ENCODE measurements at regions not wholly inside any gene's neighbourhood (a gene's known extent, or its start where the extent isn't known, plus 50 kb on each side); places are given as distances from the start of the nearest gene placed in this dataset.

DNA sequence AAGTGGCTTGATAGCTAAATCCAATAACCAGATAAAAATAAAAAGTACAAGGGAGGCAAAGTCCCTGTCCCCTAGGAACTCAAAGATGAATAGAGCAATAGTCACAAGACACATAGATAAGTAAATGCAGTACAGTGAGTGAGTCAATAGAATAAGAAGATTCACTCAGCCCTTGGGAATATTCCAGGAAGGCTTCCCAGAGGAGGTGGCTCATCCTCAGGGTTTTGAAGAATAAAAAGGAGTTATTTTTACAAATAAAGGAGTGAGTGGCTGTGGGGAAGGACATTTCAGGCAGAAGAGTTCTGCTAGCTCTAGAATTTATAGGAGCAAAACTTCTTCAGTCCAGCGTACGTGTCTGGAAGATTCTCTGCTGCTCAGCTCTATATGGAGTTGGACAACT lies 177.4 kb upstream of the SDK2 start:
- TF ChIP-seq, protein P1, sequence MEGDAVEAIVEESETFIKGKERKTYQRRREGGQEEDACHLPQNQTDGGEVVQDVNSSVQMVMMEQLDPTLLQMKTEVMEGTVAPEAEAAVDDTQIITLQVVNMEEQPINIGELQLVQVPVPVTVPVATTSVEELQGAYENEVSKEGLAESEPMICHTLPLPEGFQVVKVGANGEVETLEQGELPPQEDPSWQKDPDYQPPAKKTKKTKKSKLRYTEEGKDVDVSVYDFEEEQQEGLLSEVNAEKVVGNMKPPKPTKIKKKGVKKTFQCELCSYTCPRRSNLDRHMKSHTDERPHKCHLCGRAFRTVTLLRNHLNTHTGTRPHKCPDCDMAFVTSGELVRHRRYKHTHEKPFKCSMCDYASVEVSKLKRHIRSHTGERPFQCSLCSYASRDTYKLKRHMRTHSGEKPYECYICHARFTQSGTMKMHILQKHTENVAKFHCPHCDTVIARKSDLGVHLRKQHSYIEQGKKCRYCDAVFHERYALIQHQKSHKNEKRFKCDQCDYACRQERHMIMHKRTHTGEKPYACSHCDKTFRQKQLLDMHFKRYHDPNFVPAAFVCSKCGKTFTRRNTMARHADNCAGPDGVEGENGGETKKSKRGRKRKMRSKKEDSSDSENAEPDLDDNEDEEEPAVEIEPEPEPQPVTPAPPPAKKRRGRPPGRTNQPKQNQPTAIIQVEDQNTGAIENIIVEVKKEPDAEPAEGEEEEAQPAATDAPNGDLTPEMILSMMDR (IDR thresholded peaks at IDR 0.05; ENCODE audit: insufficient read depth, low read depth, low read length): no peak
- no peak overlapping the region for H3K4me3 ChIP-seq (ENCODE audit: low read depth, low read length)
- DNase-seq (ENCODE audit: low read depth): no peak

GRCh38 chr17:73822371-73822770 lies 178.1 kb upstream of the SDK2 start:
- TF ChIP-seq, protein P1 (IDR thresholded peaks at IDR 0.05; ENCODE audit: insufficient read depth, low read depth, low read length): no peak
- H3K4me3 ChIP-seq (ENCODE audit: low read depth, low read length): no peak overlapping the region
- DNase-seq (ENCODE audit: low read depth): no peak

DNA sequence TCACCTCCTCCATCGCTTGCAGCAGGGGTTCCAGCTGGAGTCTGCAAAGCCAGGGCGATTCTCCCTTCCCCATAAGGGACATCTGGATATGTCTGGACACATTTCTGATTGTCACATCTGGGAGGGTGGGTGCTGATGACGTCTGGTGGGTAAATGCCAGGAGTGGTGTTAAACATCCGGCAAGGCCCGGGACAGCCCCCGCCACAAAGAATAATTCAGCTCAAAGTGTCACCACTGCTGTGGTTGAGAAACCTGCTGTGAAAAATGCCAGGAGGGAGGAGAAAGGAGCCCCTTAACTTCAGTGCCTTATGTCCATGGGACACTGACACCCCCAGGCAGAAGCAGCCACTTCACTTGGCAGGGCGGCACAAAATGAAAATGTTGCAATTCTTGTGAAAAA lies 179.4 kb upstream of the SDK2 start:
- TF ChIP-seq, protein P1 (IDR thresholded peaks at IDR 0.05; ENCODE audit: insufficient read depth, low read depth, low read length): no peak
- DNase-seq (ENCODE audit: low read depth): no peak
- H3K4me3 ChIP-seq (ENCODE audit: low read depth, low read length): no peak overlapping the region

GRCh38 chr17:73824321-73824720 lies 180.1 kb upstream of the SDK2 start:
- H3K4me3 ChIP-seq (ENCODE audit: low read depth, low read length): no peak overlapping the region
- TF ChIP-seq, protein P1 (IDR thresholded peaks at IDR 0.05; ENCODE audit: insufficient read depth, low read depth, low read length): no peak
- DNase-seq (ENCODE audit: low read depth): no peak

GRCh38 chr17:73826181-73826871 lies 182.1 kb upstream of the SDK2 start:
- no peak overlapping the region for H3K4me3 ChIP-seq (ENCODE audit: low read depth, low read length)
- no peak for DNase-seq (ENCODE audit: low read depth)
- TF ChIP-seq, protein P1 (IDR thresholded peaks at IDR 0.05; ENCODE audit: insufficient read depth, low read depth, low read length): no peak

DNA sequence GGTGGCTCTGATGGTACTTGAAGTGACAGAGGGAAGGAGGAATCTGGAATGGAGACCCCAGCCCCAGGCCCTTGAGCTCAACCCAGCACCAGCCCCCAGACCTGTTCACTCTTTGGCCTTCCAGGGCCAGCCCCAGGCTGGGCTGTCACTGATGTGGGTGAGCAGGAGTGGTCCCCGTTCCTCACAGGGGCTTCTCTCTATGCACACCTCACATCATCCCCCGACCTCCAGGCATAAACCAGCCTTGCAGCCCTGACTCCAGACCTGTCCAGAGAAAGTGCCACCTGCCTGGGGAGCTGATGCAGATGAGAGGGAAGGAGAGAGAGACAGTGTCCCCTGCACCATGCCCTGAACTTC lies 182.6 kb upstream of the SDK2 start:
- H3K4me3 ChIP-seq (ENCODE audit: low read depth, low read length): no peak overlapping the region
- DNase-seq (ENCODE audit: low read depth): no peak

More for the DNA sequence above, 182.6 kb upstream of the SDK2 start:
- TF ChIP-seq, protein P1 (IDR thresholded peaks at IDR 0.05; ENCODE audit: insufficient read depth, low read depth, low read length): no peak
